RWPE2 (cell line): ENCODE measurements at regions not wholly inside any gene's neighbourhood (a gene's known extent, or its start where the extent isn't known, plus 50 kb on each side); places are given as distances from the start of the nearest gene placed in this dataset.

Source experiments
- ATAC-seq: fragments of 200-7000 bp; cut with Tn5 transposase; 3 replicates; pipeline ENCODE4 v1.9.1; 2021; ENCODE audit warnings: low read depth
- DNase-seq: peaks from one replicate; pipeline ENCODE4 v3.0.0-alpha.2; 2020; ENCODE audit warnings: low spot score
- H3K27ac ChIP-seq: fragments of 450-650 bp; 2 replicates; pipeline ENCODE4 v1.5.1; 2017; ENCODE audit warnings: mild to moderate bottlenecking; ENCODE audit not compliant: poor library complexity, severe bottlenecking
- H3K27me3 ChIP-seq: fragments of 250-450 bp; sonication (Bioruptor Pico); 2 replicates; pipeline ENCODE4 v1.5.1; 2021; ENCODE audit warnings: mild to moderate bottlenecking, moderate library complexity; ENCODE audit not compliant: insufficient read depth, poor library complexity, severe bottlenecking
- H3K36me3 ChIP-seq: fragments of 250-450 bp; sonication (Bioruptor Pico); 2 replicates; pipeline ENCODE4 v1.5.1; 2020; ENCODE audit warnings: low read depth, mild to moderate bottlenecking, moderate library complexity
- H3K4me1 ChIP-seq: fragments of 250-450 bp; sonication (Bioruptor Pico); 2 replicates; pipeline ENCODE4 v1.5.1; 2021; ENCODE audit warnings: mild to moderate bottlenecking, moderate library complexity; ENCODE audit not compliant: insufficient read depth, poor library complexity, severe bottlenecking
- H3K4me3 ChIP-seq: fragments of 250-450 bp; sonication (Bioruptor Pico); 2 replicates; pipeline ENCODE4 v1.5.1; 2021; ENCODE audit warnings: mild to moderate bottlenecking, moderate library complexity; ENCODE audit not compliant: severe bottlenecking
- H3K9me3 ChIP-seq: fragments of 250-450 bp; sonication (Bioruptor Pico); 2 replicates; pipeline ENCODE4 v1.5.1; 2021; ENCODE audit warnings: mild to moderate bottlenecking, moderate library complexity; ENCODE audit not compliant: severe bottlenecking
- TF ChIP-seq, protein P1 (sequence below): fragments of 450-650 bp; IDR thresholded peaks from one replicate; pipeline ENCODE4 v1.5.1; 2017; ENCODE audit warnings: mild to moderate bottlenecking, moderate library complexity; ENCODE audit not compliant: poor library complexity, severe bottlenecking

DNA sequence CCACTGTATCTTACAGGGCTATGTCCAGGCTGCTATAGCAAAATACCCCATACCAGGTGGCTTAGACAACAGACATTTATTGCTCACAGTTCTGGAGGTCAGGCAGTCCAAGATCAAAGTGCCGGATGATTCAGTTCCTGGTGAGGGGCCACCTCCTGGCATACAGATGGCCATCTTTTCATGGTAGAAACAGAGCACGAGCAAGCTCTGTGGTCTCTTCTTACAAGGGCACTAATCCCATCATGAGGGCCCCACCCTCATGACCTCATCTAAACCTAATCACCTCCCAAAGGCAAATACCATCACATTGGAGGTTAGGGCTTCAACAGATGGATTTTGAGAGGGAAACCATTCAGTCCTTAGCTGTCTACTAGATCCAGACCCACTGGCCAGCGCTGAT lies 117.4 kb upstream of the NECTIN1 start:
- TF ChIP-seq, protein P1, sequence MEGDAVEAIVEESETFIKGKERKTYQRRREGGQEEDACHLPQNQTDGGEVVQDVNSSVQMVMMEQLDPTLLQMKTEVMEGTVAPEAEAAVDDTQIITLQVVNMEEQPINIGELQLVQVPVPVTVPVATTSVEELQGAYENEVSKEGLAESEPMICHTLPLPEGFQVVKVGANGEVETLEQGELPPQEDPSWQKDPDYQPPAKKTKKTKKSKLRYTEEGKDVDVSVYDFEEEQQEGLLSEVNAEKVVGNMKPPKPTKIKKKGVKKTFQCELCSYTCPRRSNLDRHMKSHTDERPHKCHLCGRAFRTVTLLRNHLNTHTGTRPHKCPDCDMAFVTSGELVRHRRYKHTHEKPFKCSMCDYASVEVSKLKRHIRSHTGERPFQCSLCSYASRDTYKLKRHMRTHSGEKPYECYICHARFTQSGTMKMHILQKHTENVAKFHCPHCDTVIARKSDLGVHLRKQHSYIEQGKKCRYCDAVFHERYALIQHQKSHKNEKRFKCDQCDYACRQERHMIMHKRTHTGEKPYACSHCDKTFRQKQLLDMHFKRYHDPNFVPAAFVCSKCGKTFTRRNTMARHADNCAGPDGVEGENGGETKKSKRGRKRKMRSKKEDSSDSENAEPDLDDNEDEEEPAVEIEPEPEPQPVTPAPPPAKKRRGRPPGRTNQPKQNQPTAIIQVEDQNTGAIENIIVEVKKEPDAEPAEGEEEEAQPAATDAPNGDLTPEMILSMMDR, result no peak
- DNase-seq (no peak), ATAC-seq (no peak)
- Histone ChIP-seq H3K4me1 (peaks cover 5% of the 10 kb centered on the region), H3K27me3 (no peaks in the 10 kb centered on the region), H3K9me3 (peaks cover 4% of the 10 kb centered on the region), H3K36me3 (no peaks in the 10 kb centered on the region), H3K27ac (peak overlapping the region; percentile 2), H3K4me3 (no peak overlapping the region)

DNA sequence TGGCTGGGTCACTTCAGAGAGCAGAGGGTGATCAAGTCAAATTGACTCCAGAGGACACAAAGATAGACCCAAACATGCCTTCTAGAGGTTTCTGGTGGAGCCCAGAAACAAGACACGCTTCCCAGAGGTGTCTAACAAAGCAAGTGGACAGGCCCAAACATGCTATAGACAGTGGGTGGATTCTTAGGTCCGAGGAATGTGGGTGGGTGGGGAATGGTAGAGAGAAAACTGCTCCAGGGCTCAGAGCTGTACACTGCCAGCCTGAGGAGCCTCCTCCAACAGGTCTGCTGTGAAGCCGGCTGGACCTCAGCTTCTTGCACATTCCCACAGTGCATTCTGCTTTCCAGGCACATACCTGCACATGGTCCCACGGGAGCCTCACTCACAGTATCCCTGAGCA lies 116.8 kb upstream of the NECTIN1 start:
- H3K4me1 ChIP-seq, result peaks cover 5% of the 10 kb centered on the region
- ATAC-seq, result peak; percentile 95
- DNase-seq, result no peak
- no peaks in the 10 kb centered on the region for H3K27me3 ChIP-seq
- no peaks in the 10 kb centered on the region for H3K36me3 ChIP-seq
- no peak overlapping the region for H3K4me3 ChIP-seq
- H3K27ac ChIP-seq, result peak overlapping the region; percentile 2
- H3K9me3 ChIP-seq, result peaks cover 4% of the 10 kb centered on the region
- TF ChIP-seq, protein P1, result no peak

DNA sequence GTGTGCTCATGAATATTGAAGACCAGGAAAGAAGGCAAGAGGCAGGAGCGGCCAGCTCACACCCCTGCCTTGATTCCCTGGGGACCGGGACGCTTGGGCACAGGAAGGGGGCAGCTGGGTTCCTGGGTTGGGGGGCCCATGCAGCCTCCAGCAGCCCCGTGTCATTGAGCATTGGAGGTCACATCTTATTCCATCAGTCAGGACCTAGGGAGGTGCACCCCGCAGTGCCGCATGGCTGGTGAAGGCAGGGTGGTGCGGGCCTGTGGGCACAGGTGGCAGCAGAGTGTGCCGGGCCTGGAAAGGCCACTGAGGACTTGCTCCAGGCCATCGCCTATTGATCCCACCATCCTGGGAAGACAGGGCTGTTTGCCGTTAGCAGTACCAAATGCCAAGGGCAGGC lies 116.3 kb upstream of the NECTIN1 start:
- Histone ChIP-seq H3K4me3 (no peak overlapping the region), H3K36me3 (no peaks in the 10 kb centered on the region), H3K9me3 (peaks cover 4% of the 10 kb centered on the region), H3K4me1 (peaks cover 5% of the 10 kb centered on the region), H3K27ac (peak overlapping the region; percentile 2), H3K27me3 (no peaks in the 10 kb centered on the region)
- DNase-seq, result no peak
- ATAC-seq, result no peak
- TF ChIP-seq, protein P1, result no peak

DNA sequence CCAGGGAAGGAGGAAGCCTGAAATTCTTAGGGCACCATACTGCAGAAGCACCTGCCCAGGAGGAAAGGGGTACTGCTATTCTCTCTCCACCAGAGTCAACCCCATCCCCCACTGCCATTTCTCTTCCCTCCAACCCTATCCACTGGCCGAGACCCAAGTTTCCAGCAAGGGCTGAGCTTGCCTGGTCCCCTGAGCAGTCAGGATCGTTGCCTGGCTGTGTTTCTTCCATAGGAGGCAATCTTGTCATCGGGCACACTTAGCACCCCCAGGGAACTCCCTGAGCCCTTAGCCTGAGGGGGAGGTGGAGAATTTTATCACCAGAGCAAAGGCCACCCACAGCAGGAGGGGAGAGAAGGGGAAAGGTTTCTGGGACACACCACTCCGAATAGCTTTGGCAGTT lies 115.8 kb upstream of the NECTIN1 start:
- ATAC-seq, result no peak
- TF ChIP-seq, protein P1, result no peak
- peaks cover 5% of the 10 kb centered on the region for H3K4me1 ChIP-seq

DNA sequence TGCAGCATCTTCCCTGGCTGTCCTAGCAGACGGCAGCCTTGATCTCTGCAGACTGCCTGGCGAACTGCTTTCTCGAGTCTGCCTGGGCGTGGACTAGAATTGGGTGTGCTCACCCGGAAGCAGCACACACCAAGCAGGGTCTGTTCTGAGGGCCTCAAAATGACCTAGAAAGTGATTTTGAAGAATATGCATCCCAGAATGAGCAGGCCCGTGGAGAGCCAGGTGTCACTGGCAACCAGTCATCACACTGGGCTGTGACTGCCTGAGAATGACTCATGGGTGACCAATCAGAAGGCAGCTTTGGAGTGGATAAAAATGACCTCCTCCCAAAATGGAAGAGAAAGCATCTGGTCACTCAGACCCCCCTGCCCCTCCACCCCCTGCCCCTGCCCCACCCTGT lies 114.9 kb upstream of the NECTIN1 start:
- DNase-seq (no peak), ATAC-seq (0 out of 3 replicates have a peak, but pooled peaks have one; percentile 26)
- no peak overlapping the region for H3K27ac ChIP-seq
- peaks cover 5% of the 10 kb centered on the region for H3K4me1 ChIP-seq
- TF ChIP-seq, protein P1, result no peak
- H3K27me3 ChIP-seq, result peaks cover 3% of the 10 kb centered on the region
- no peaks in the 10 kb centered on the region for H3K36me3 ChIP-seq
- H3K9me3 ChIP-seq, result peaks cover 4% of the 10 kb centered on the region
- no peak overlapping the region for H3K4me3 ChIP-seq

More for the DNA sequence above, 115.8 kb upstream of the NECTIN1 start:
- no peaks in the 10 kb centered on the region for H3K36me3 ChIP-seq
- H3K9me3 ChIP-seq, result peaks cover 4% of the 10 kb centered on the region
- no peak overlapping the region for H3K4me3 ChIP-seq
- no peak for DNase-seq
- peaks cover 3% of the 10 kb centered on the region for H3K27me3 ChIP-seq
- H3K27ac ChIP-seq, result no peak overlapping the region
